PC-9 (cell line): ENCODE measurements at regions not wholly inside any gene's neighbourhood (a gene's known extent, or its start where the extent isn't known, plus 50 kb on each side); places are given as distances from the start of the nearest gene placed in this dataset.

Source experiments
- EZH2 ChIP-seq: fragments of 200-600 bp; sonication (generic); IDR thresholded peaks from 2 replicates; pipeline ENCODE4 v1.8.0; 2017; ENCODE audit warnings: antibody characterized with exemption, low read depth
- TF ChIP-seq, protein P1 (sequence below): fragments of 200-600 bp; sonication (generic); conservative IDR thresholded peaks from 2 replicates; pipeline ENCODE4 v1.6.1; 2017; ENCODE audit warnings: mixed run types, antibody characterized with exemption, mild to moderate bottlenecking, moderate library complexity

DNA sequence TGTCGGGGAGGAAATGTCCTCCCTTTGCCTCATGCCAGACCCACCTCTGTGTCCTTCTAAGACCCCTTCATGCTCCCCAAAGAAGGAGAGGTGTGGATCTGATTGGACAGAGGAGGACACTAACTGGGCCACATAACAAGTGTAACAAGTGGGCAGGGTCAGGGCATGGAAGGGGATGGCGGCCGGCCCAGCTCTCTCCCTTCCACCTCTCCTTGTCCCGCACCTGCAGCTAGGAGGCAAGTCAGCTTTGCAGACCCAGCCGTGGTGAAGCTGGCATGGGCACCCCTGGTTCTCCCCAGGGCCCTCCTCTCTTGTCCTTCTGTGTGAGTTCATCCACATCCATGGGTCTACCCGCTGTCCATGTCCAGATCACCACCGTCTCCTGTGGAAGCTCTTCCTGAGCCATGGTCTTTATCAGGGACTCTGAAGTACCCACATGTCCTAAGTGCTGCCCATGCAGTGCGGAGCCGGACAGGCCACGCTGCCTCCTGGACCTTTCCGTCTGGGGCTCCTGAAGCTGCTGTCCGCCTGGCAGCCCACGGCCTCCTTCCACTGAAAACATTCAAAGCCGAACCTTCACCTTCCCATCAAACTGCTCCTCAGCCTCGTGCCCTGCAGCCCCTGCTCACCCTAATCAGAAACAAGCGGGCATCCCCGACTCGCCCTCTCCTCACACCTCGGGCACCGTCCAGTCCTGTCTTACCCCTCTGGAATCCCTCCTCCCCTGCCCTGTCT is 460.5 kb downstream of the PTPRU start:
- TF ChIP-seq, protein P1, sequence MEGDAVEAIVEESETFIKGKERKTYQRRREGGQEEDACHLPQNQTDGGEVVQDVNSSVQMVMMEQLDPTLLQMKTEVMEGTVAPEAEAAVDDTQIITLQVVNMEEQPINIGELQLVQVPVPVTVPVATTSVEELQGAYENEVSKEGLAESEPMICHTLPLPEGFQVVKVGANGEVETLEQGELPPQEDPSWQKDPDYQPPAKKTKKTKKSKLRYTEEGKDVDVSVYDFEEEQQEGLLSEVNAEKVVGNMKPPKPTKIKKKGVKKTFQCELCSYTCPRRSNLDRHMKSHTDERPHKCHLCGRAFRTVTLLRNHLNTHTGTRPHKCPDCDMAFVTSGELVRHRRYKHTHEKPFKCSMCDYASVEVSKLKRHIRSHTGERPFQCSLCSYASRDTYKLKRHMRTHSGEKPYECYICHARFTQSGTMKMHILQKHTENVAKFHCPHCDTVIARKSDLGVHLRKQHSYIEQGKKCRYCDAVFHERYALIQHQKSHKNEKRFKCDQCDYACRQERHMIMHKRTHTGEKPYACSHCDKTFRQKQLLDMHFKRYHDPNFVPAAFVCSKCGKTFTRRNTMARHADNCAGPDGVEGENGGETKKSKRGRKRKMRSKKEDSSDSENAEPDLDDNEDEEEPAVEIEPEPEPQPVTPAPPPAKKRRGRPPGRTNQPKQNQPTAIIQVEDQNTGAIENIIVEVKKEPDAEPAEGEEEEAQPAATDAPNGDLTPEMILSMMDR: no peak
- no peak for TF ChIP-seq EZH2
